ENCODE measurements at regions not wholly inside any gene's neighbourhood (a gene's known extent, or its start where the extent isn't known, plus 50 kb on each side); places are given as distances from the start of the nearest gene placed in this dataset.

GRCh38 chr2:196444442-196444841, 195.1 kb upstream of the CCDC150 start:
- no peak overlapping the region for H3K4me3 ChIP-seq
- POLR2A ChIA-PET = no interaction called here
- intact Hi-C loops (cut with micrococcal nuclease) (no loop called here), in situ Hi-C loops (cut with MboI) (no loop called here)
- ATAC-seq = no peak
- FAIRE-seq = no peak
- no TSS peak for BruUV-seq (replicated peaks)
- no peaks in the 10 kb centered on the region for H3K79me2 ChIP-seq (ENCODE audit: control insufficient read depth, insufficient read depth, low read length)
- H3K4me1 ChIP-seq (replicated peaks in 1 of 2; ENCODE audit: control insufficient read depth in 2 of 2, insufficient read depth in 2 of 2, low read length in 2 of 2) = no peaks in the 10 kb centered on the region
- no peak overlapping the region for H2AFZ ChIP-seq (ENCODE audit: low read depth, low read length)
- CTCF ChIA-PET (ENCODE audit: low intra/inter-chr PET ratio) = no interaction called here
- TF ChIP-seq ARID3B (CRISPR knock-in tag; IDR thresholded peaks at IDR 0.05; ENCODE audit: borderline replicate concordance) (no peak), ZNF354B (CRISPR knock-in tag; IDR thresholded peaks at IDR 0.05) (no peak), GTF2E2 (tag; IDR thresholded peaks at IDR 0.05) (no peak), DPF2 (IDR thresholded peaks at IDR 0.05) (no peak), ZNF586 (CRISPR knock-in tag; conservative IDR thresholded peaks at IDR 0.05) (no peak), ZBTB12 (CRISPR knock-in tag; IDR thresholded peaks at IDR 0.05) (no peak), GATA2 (CRISPR knock-in tag; IDR thresholded peaks at IDR 0.05) (no peak), SUPT5H (IDR thresholded peaks at IDR 0.05) (no peak), SPI1 (IDR thresholded peaks at IDR 0.05; ENCODE audit: borderline replicate concordance, low read depth, low read length) (no peak), ZBTB34 (CRISPR knock-in tag; IDR thresholded peaks at IDR 0.05) (no peak), ZNF395 (CRISPR knock-in tag; IDR thresholded peaks at IDR 0.05) (no peak), ZNF431 (CRISPR knock-in tag; IDR thresholded peaks at IDR 0.05) (no peak), NR3C1 (CRISPR knock-in tag; IDR thresholded peaks at IDR 0.05) (no peak), ZNF785 (CRISPR knock-in tag; IDR thresholded peaks at IDR 0.05) (no peak), ZBTB1 (CRISPR knock-in tag; IDR thresholded peaks at IDR 0.05; ENCODE audit: borderline replicate concordance, low read depth) (no peak), MECOM (CRISPR knock-in tag; IDR thresholded peaks at IDR 0.05) (no peak)
- H4K20me1 ChIP-seq (replicated peaks; ENCODE audit: control insufficient read depth, insufficient read depth, low read length) = no peaks in the 10 kb centered on the region
- 19% methylated on average over 1 of the region's 1 CpG for WGBS (ENCODE audit: insufficient coverage, low coverage, missing lambda C conversion rate)
- no peak overlapping the region for H3K27ac ChIP-seq (ENCODE audit: extremely low read depth, low read depth, low read length)
- no peak overlapping the region for H3K4me2 ChIP-seq (ENCODE audit: insufficient read depth, low read length)
- H3K9me3 ChIP-seq (replicated peaks; ENCODE audit: control insufficient read depth, insufficient read depth, low read depth, low read length) = no peaks in the 10 kb centered on the region
- no peak for DNase-seq (ENCODE audit: extremely low read depth in 1 of 4, low spot score in 3 of 4)
- no peaks in the 10 kb centered on the region for H3K27me3 ChIP-seq (ENCODE audit: control insufficient read depth in 2 of 2, insufficient read depth in 2 of 2, low read length in 2 of 2)
- H3K9ac ChIP-seq (ENCODE audit: insufficient read depth in 1 of 2, low read depth in 2 of 2, low read length in 2 of 2) = no peak overlapping the region
- H3K9me1 ChIP-seq (ENCODE audit: control insufficient read depth, insufficient read depth, low read length) = no peaks in the 10 kb centered on the region
- H3K36me3 ChIP-seq (ENCODE audit: control insufficient read depth, insufficient read depth, low read length) = no peaks in the 10 kb centered on the region
